ENCODE measurements at regions not wholly inside any gene's neighbourhood (a gene's known extent, or its start where the extent isn't known, plus 50 kb on each side); places are given as distances from the start of the nearest gene placed in this dataset.

DNA sequence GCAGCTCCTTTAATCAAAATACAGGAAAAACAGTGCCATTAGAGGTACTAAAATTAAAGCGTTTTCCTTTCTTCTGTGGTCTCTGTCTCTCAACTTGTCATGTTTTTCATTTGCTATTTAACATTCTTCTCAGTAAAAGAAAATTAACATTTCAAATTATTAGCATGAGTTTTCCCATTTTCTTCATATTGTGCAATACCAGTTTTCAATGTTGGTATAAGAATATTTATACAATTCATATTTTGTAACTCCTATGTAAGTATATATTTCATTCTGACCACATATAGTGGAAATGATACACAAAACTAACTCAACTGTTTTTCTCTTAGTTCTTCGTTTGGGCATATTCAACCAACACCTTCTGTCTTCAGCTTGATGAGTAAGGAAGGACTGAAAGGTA is 308.3 kb downstream of the HS3ST1 start:
- TF ChIP-seq CTCF (IDR thresholded peaks at IDR 0.05; ENCODE audit: low read depth, low read length, missing input control) = no peak
- no peak for TF ChIP-seq HNF4G (IDR thresholded peaks at IDR 0.05)
- no peak for TF ChIP-seq YY1 (IDR thresholded peaks at IDR 0.05)
- no peak for TF ChIP-seq REST (IDR thresholded peaks at IDR 0.05)
- TF ChIP-seq ATF3 (IDR thresholded peaks at IDR 0.05) = no peak
- TF ChIP-seq RAD21 (IDR thresholded peaks at IDR 0.05) = no peak

Data from liver (tissue), 3 donors.